HG03196 (cell line): ENCODE measurements at regions not wholly inside any gene's neighbourhood (a gene's known extent, or its start where the extent isn't known, plus 50 kb on each side); places are given as distances from the start of the nearest gene placed in this dataset.
"Not testable (repeated sequence)": the region's sequence is repeated elsewhere in the genome, so short reads cannot be mapped to it uniquely, and the experiment has no call there.

Source experiments
- ATAC-seq: cut with Tn5 transposase; IDR thresholded peaks from one replicate; pipeline ENCODE4 v1.9.1; 2021; ENCODE audit not compliant: unreplicated experiment

DNA sequence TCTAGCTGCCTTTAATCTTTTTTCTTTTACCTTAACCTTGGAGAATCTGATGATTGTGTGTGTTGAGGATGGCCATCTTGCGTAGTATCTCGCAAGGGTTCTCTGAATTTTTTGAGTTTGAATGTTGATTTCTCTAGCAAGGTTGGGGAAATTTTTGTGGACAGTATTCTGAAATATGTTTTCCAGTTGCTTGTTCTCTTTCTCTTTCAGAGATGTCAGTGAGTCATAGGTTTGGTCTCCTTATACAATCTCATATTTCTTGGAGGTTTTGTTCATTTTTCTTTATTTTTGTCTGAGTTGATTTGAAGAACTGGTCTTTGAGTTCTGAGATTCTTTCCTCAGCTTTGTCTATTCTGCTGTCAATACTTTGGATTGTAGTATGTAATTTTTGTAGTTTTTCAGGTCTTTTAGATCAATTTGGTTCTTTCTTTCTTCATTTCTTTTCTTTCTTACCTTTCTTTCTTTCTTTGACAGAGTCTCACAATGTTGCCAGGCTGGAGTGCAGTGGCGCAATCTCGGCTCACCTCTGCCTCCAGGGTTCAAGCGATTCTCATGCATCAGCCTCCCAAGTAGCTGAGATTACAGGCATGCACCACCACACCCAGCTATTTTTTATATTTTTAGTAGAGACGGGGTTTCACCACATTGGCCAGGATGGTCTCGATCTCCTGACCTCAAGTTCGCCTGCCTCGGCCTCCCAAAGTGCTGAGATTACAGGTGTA lies 366.4 kb upstream of the RASGRP1 start:
- ATAC-seq, result no peak

DNA sequence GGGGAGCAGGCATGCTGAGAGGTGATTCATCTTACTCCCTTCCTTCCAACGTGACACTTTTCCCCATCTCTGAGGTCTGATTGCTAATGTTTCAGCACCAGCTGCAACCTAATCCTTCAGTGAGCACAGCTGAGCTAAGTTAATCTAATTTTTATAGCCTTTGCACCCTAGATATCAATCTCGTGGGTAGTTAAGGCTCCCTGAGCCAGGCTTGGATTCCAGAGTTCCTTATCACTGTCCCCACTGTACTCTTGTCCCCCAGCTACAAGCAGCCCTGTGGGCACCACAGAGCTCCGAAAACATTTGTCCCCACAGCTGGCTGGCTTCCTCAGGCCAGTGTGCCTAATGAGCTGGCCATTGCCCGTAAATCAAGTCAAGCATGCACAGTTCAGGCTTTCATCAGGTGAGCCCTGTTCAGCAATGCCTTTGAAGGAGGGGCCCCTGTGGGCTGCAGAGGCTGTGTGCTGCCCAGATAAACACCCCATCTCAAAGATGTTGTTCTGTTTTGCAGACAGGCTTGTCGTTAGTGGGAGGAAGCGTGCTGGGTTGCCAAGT lies 376.9 kb upstream of the RASGRP1 start:
- no peak for ATAC-seq

DNA sequence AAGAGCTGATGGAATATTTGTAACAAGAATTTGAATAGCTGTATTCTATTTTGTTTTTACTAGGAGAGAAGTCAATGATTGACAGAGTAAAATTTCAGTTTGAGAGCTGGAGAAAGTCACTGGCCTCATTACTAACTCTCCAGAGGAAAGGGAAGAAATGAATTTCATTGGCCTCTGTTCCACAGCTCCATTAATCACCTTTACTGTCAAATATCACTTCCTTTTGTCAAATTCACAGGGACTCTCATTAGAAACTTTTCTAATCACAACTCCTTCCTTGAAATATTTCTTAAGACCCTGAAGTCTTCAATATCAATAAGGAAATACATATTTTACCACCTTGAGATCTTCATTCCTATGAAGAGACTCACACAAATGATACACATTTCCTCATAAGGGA lies 379.9 kb upstream of the RASGRP1 start:
- ATAC-seq, result no peak

DNA sequence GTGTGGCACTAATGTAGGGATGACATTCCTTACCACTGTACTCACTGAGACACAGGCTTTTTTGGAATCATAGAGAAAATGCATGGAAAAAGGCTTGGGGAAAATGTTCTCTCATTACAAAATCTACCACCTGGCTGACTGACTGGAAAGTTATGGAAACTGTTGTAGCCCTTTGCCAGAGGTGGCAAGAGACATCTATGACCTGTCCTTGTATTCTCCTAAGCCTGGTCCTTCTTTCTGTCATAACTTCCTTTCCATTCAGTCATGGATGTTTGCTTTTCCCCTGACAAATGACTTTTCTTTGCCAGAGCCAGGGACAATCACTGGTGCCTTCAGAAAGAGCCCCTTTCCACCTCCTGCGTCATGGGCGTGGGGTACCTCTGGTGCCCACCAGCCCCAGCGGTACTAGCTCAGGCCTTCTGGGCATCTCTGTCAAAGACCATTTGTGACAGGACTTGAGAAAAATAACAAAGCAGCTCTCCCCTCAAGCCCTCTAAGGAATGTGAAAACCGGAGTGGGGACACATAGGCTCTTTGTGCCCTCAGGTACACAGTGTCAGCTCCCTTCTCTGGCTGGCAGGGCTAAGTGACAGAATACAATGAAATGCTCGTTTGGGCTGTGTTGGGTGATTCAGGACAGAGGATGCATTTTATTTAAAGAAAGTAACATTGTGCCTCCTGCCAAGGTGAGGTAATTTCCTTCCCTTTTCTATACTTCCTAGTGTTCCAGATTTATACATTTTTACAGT lies 381.1 kb upstream of the RASGRP1 start:
- no peak for ATAC-seq

DNA sequence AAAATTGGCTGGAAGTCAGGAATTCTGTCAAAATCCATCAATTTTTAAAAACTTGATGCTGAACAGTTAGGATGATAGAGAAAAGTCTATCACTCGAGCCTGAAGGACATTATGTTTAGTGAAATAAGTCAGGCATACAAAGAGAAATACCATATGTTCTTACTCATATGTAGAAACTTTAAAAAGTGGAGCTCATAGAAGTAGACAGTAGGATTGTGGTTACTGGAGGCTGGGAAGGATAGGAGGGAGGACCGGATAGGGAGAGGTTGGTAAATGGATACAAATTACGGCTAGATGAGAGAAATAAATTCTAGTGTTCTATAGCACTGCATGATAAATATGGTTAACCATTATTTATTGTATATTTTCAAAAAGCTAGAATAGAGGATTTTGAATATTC lies 389.5 kb upstream of the RASGRP1 start:
- ATAC-seq, result no peak

DNA sequence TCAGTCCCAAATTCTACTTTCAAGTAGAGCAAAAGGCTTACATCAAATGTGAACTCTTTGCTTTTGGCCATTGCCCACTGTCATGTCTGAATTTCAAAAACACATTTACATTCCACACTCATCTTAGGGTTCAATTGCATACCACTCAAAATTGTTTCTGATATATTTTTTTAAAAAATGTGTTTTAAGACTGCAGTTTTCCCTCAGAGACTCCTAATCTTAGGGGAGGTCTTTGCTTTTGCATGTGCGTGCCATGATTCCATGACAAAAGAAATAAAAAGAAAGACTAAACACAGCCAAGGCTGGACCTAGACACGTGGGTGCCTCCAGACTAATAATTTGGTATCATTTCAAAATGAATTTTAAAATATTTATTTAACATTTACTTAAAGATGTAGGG lies 396.8 kb upstream of the RASGRP1 start:
- no peak for ATAC-seq

DNA sequence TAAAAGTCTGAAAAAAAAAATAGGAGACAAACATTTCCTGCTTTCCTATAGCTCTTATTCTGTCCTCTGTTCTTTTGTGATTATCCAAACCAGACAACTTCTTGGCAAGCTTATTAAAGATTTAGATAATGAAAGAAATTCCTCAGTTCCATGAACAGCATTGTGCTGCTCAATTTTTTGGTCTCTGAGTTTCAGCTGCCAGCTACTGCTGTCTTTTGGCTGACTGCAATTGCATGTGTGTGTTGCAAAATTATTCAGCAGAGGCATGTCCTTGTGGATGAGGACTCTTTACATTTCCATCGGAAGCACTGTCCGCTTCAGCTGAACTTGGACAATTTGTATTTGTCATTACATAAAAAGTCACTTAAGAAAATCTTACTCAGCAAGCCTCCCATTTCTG lies 397.3 kb upstream of the RASGRP1 start:
- no peak for ATAC-seq

DNA sequence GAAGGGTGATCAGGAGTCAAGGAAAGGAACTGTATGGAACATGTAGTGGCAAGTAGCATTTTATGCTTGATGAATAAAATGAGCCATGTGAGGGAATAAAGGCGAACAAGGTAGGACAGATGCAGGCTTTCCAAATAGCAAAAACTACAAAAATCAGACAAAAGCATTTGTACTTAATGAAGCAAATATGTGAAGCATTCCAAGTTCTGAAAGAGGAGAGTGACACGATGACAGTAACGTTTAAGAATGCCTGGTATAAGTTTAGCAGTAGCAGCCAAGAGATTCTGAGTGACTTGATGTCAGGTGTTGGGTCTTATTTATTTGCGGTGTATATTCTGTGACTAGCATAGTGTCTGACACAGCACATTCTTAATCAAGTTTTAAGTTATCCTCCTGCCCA lies 408.2 kb upstream of the RASGRP1 start:
- ATAC-seq, result no peak

DNA sequence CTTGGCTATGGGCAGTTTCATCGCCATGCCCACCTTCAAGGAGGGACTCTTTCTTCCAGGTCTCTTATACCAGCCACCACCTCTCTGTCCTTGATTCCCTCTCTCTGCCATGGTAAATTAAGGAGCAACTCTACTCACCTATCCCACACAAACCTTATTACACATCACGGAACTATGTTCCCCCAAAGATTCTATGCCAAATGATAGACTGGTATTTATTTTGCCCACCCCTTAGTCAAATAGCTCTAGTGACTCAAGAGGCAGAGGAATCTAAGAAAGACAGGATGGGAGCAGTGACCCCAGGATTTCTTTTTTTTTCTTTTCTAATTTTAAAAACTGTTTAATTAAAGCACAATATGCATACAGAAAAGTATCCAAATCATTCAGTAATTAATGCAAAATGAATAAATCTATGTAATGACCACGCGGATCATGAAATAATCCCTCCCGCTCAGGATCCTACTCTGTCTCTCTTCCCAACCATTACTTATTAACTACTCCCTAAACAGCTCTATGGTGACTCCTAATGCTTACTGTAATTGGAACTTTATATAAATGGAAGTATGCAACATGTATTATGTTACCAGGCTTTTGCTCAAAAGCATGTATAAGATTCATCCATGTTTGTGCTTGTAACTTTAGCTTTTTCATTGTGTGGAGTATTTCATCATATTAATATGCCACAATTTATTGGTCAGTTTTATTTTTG lies 410.8 kb upstream of the RASGRP1 start:
- no peak for ATAC-seq

DNA sequence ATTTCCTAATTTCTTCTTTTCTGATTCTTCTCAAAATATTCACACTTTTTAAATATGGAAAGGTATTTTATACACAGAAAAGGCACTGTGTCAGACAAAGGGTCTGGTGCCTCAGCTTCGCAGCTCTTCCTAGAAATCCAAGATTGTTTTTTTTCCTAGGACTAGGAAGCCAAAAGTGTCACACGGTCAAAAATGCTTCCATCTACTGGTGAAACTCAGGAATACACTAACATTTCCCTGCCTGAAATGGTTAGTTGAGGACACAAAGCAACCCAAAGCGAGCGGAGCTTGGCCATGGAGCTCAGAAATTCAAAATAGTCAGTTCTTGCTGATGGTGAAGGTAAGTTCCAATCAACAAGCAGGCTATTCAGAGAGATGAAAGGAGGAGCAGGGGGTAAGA lies 426.5 kb upstream of the RASGRP1 start:
- ATAC-seq, result no peak

DNA sequence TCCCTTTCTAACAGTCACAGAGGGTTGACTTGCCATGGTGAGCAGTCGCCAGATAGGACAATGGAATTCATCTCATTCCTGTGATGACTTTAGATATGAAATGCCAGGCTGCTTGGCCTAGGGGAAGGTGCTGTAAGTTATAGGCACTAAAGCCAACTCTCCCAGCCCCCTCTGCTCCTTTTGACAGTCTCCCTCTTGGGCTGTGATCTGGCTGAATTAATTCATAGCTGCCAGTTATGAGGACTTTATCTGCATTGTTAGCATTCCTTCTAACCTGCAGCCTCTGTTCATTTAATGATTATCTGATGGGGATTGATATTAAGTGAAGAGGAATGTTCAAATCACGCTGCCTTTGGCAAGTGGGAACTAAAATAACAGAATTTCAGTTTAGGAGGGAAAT lies 427.1 kb upstream of the RASGRP1 start:
- ATAC-seq, result no peak

DNA sequence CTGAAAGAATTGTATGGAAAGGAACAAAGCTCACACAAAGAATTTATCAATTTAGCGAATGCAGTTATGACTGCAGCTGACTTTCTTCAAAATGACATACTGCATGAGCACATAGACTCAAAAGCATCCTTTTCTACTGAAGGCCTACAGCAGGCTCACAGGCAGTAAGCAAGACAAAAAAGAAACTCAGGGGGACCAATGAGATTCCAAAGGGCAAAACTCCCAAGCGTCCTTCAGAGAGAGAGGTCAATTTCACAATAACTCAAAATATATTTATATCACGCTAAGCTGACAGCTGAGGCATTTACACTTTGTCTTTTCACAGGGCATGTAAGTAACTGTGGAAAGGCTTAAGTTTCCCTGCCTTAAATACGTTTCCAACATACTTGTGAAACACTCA lies 427.9 kb upstream of the RASGRP1 start:
- no peak for ATAC-seq

DNA sequence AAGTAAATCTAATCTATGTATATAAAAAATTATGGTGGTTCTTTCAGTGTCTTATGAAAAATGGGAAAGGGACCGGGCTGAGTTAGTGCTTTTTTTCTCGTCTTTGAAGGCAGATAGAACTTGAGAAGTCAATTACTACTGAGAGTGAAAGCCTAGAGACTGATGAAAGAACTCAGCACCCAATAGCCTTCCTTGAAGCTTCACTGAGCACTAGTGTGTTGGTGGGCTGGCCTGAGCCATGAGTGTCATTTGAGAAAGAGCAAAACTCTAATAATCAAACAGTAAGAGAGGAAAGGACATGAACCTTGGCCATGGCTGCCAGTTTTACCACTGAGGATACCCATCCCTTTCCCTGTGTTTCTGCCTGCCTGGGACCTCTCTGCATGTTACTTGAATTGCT lies 428.3 kb upstream of the RASGRP1 start:
- no peak for ATAC-seq

DNA sequence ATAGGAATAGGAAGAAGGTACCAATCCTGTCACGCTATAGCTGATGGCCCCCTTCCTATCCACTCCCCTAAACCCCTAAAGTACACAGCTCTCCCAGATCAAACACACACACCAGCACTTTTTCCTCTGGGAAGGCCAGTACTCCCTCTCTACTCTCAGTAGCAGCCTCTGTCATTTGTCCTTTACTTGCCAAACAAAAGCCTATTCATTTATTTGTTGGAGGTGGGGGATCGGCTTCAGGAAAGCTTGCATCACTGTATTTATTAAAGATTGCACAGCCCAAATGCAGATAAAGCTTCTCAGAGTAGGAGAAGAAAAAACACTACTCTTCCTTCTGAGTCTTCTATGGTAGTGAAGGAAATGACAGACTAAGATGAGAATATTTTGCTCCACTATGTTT lies 429.7 kb upstream of the RASGRP1 start:
- no peak for ATAC-seq

DNA sequence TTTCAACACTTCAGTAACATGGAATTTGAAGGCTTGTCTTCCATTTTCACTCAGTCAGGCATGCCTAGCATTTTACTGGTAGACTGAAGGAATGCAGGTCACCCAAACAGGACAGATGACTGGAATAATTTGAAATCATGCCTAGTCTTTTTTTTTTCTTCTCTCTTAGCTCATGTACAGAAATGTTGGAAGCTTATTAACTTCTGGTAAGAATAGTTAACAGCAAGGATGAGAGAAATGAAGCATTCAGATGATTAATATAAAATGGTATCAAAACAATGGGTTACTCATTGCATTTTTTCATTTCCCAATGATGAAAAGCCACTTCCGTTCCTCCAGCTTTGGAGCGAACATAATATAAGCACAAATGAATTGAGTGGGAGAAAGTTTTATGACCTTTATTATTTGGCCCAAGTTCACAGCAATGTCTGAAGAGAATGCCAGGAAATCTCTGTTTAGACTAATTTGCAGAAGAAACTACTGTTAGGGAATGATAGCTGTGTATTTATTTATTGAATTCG lies 431.6 kb upstream of the RASGRP1 start:
- ATAC-seq, result no peak

DNA sequence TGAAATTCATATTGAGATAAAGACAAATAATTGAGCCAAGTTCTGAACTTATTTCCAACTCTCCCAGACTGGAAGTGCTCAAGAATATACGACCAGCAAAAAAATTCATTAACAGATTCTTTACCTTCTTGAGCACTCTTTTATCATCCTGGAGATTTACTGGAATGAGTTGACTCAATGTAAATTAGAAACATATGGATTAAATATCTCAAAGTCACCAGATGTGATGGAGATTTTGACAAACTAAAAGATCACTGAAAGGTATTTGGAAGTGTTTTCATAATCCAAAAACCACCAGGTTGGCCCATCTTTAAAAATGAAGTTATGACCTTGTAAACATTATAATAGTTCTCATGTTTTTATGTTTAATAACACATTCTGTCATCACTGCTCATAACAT lies 433.2 kb upstream of the RASGRP1 start:
- ATAC-seq, result no peak

DNA sequence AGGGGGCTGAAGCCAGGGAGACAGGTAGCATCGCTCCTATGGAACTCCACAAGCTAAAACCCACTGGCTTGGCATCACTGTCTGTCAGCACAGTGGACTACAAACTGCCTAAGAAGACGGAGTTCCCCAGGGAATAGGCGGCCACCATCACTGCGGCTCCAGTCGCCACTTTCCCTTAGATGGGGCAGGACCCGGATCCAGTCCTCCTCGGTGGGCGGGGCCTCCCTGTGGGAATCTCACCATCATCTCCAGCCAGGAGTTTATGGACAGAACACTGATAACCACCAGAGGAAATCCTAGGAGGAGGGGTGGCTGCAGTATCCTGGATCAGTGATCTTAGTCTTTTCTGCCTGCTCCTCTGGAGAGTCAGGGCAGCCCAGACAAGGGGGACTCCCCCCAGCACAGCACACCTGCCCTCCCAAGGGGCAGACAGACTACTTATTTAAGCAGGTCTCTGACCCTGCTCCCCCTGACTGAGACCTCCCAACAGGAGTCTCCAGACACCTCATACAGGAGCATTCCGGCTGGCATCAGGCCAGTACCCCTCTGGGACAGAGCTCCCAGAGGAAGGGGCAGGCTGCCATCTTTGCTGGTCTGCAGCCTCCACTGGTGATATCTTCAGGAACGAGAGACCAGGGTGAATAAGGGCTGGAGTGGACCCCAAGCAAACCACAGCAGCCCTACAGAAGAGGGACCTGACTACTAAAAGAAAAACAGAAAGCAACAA lies 435.6 kb upstream of the RASGRP1 start:
- ATAC-seq, result no peak

DNA sequence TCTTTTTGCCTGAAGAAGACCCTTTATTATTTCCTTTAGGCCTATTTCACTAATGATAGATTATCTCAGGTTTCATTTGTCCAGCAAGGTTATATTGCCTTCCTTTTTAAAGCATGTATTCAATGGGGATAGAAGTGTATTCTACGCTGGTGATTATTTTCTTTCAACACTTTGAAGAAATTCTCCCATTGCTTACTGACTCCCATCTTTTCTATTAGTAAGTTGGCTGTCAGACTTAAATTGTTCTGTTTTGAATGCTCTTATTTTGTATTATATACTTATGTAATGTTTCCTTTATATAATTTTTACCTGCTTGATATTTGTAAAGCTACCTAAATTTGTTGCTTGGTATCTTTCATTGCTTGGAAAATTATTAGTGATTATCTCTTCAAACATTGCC lies 445.1 kb upstream of the RASGRP1 start:
- no peak for ATAC-seq

DNA sequence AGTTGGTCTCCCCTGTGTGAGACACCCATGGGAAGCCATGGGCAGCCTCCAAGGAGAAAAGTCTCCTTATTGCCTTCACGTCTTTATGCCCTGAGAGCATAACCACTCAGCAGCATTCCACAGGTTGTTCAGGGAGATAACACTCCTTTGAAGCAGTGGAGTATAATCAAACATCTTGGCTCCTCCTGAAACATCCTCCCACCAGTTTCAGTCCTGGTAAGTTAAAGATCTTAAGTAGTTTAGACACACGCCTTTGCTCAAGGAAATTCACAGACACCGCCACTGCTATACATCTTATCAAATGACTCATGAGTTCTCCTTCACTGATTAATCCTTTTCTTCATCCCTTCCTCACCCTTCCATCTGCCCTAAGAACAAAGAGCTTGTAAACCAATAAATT lies 446.5 kb upstream of the RASGRP1 start:
- ATAC-seq, result not testable (repeated sequence)

DNA sequence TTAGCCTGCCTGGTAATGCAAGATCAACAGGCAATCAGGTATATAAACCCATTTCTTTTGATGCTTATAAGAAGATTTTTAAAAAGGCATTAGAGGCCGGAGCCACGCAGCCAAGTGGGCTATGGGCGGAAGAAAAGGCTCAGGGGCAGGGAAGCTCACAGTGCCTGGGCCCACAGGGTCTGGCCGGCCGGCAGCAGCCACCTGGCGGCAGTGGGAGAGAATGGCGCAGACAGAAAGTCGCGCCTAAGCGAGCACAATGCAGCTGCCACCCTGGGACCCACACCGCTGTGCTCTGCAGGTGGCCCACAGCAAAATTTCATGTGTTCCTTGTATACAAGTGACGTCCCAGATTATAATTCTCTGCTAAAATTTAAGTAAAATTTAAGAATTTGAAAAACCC lies 448.6 kb upstream of the RASGRP1 start:
- no peak for ATAC-seq

DNA sequence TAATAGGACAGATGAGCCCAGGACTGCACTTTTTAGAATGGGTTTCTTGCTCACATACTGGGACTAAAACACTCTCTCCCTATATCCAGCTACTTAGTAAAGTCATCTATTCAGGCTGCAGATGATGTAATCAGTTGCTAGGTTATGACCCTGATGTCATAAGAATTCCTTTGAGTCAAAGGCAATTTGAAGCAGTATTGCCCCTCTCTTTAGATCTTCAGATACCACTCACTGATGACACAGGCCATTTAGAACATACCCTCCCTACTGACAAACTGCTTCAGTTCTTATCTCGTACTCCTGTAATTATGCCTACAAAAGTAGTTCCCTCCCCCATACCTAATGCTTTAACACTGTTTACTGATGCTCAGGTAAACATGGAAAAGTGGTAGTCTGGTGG lies 450.1 kb upstream of the RASGRP1 start:
- ATAC-seq, result no peak
